HEK293 (cell line): ENCODE measurements at regions not wholly inside any gene's neighbourhood (a gene's known extent, or its start where the extent isn't known, plus 50 kb on each side); places are given as distances from the start of the nearest gene placed in this dataset.

Experiments used
- CTCF ChIA-PET: fragments of 350-600 bp; formaldehyde crosslinking; extraction: SDS; loops from one replicate; lab custom pipeline; 2021; ENCODE audit warnings: antibody characterized with exemption; lab: Yijun Ruan, JAX
- POLR2A ChIA-PET: fragments of 300-600 bp; formaldehyde crosslinking; extraction: SDS; loops from one replicate; lab custom pipeline; 2020; ENCODE audit warnings: antibody characterized with exemption, inconsistent platforms; lab: Yijun Ruan, JAX
- H3K27ac ChIP-seq: fragments of 200-500 bp; sonication (Bioruptor generic); 2 replicates; pipeline ENCODE4 v1.5.1; 2014; ENCODE audit warnings: low read depth, low read length, control low read depth, inconsistent platforms; ENCODE audit errors: extremely low read depth
- H3K36me3 ChIP-seq, 2 experiments: fragments of 200-500 bp in 1 of 2; sonication (Bioruptor generic) in 1 of 2; 1 replicate in 1 of 2; 2 replicates in 1 of 2; pipeline ENCODE4 v1.5.1; 2014 to 2017; ENCODE audit warnings: inconsistent platforms in 2 of 2, low read length in 2 of 2; ENCODE audit not compliant: control insufficient read depth in 2 of 2, insufficient read depth in 1 of 2
- H3K4me1 ChIP-seq: fragments of 200-500 bp; sonication (Bioruptor generic); 2 replicates; pipeline ENCODE4 v1.5.1; 2014; ENCODE audit warnings: mild to moderate bottlenecking, low read length, inconsistent platforms; ENCODE audit not compliant: control insufficient read depth, insufficient read depth
- H3K4me3 ChIP-seq: 2 replicates; pipeline ENCODE4 v1.5.1; 2011; ENCODE audit warnings: low read depth, mild to moderate bottlenecking, control low read depth, low read length, moderate library complexity
- H3K9me3 ChIP-seq: fragments of 200-500 bp; sonication (Bioruptor generic); 2 replicates; pipeline ENCODE4 v1.5.1; 2014; ENCODE audit warnings: low read depth, low read length, inconsistent platforms; ENCODE audit not compliant: control insufficient read depth, insufficient read depth
- KLF16 ChIP-seq: fragments of 450-650 bp; formaldehyde crosslinking; IDR thresholded peaks from 2 replicates; pipeline ENCODE4 v1.5.1; 2017; ENCODE audit warnings: missing biosample characterization, missing genetic modification characterization
- KLF8 ChIP-seq: fragments of 450-650 bp; formaldehyde crosslinking; IDR thresholded peaks from 2 replicates; pipeline ENCODE4 v1.5.1; 2016; ENCODE audit warnings: missing biosample characterization, missing genetic modification characterization
- SALL2 ChIP-seq: fragments of 450-650 bp; formaldehyde crosslinking; IDR thresholded peaks from 2 replicates; pipeline ENCODE4 v1.5.0; 2017; ENCODE audit warnings: missing biosample characterization, mild to moderate bottlenecking, missing genetic modification characterization, borderline replicate concordance
- TCF7L2 ChIP-seq: IDR thresholded peaks from 2 replicates; pipeline ENCODE4 v1.6.1; 2011; ENCODE audit warnings: low read depth, mild to moderate bottlenecking, inconsistent platforms, low read length, moderate library complexity, borderline replicate concordance
- ZFP41 ChIP-seq: fragments of 450-650 bp; formaldehyde crosslinking; IDR thresholded peaks from 2 replicates; pipeline ENCODE4 v1.5.1; 2016; ENCODE audit warnings: missing biosample characterization, missing genetic modification characterization, borderline replicate concordance
- ZNF112 ChIP-seq: fragments of 450-650 bp; formaldehyde crosslinking; IDR thresholded peaks from 2 replicates; pipeline ENCODE4 v1.5.0; 2017; ENCODE audit warnings: missing biosample characterization, missing genetic modification characterization
- ZNF114 ChIP-seq: fragments of 450-650 bp; formaldehyde crosslinking; IDR thresholded peaks from 2 replicates; pipeline ENCODE4 v1.5.0; 2017; ENCODE audit warnings: missing biosample characterization, missing genetic modification characterization
- ZNF184 ChIP-seq: fragments of 450-650 bp; IDR thresholded peaks from 2 replicates; pipeline ENCODE4 v1.5.1; 2018; ENCODE audit warnings: missing biosample characterization, mild to moderate bottlenecking, missing genetic modification characterization
- ZNF24 ChIP-seq: fragments of 450-650 bp; formaldehyde crosslinking; IDR thresholded peaks from 2 replicates; pipeline ENCODE4 v1.5.1; 2016; ENCODE audit warnings: missing biosample characterization, missing genetic modification characterization
- ZNF292 ChIP-seq: fragments of 450-650 bp; formaldehyde crosslinking; IDR thresholded peaks from 2 replicates; pipeline ENCODE4 v1.5.1; 2016; ENCODE audit warnings: low read depth, missing biosample characterization, missing genetic modification characterization, borderline replicate concordance
- ZNF324 ChIP-seq: fragments of 450-650 bp; formaldehyde crosslinking; IDR thresholded peaks from 2 replicates; pipeline ENCODE4 v1.5.1; 2016; ENCODE audit warnings: missing biosample characterization, missing genetic modification characterization
- ZNF341 ChIP-seq: fragments of 450-650 bp; formaldehyde crosslinking; IDR thresholded peaks from 2 replicates; pipeline ENCODE4; 2016; ENCODE audit warnings: low read depth, missing biosample characterization, missing genetic modification characterization
- ZNF426 ChIP-seq: fragments of 450-650 bp; formaldehyde crosslinking; IDR thresholded peaks from 2 replicates; pipeline ENCODE4 v1.5.1; 2017; ENCODE audit warnings: missing biosample characterization, missing genetic modification characterization, mild to moderate bottlenecking, inconsistent platforms, moderate library complexity
- ZNF473 ChIP-seq: fragments of 450-650 bp; formaldehyde crosslinking; IDR thresholded peaks from 2 replicates; pipeline ENCODE4 v1.5.1; 2017; ENCODE audit warnings: missing biosample characterization, missing genetic modification characterization
- ZNF560 ChIP-seq: fragments of 450-650 bp; formaldehyde crosslinking; IDR thresholded peaks from 2 replicates; pipeline ENCODE4 v1.5.1; 2017; ENCODE audit warnings: missing biosample characterization, missing genetic modification characterization, borderline replicate concordance
- ZNF561 ChIP-seq: fragments of 450-650 bp; IDR thresholded peaks from 2 replicates; pipeline ENCODE4 v1.5.1; 2018; ENCODE audit warnings: missing biosample characterization, missing genetic modification characterization, borderline replicate concordance
- ZNF585B ChIP-seq: fragments of 450-650 bp; formaldehyde crosslinking; IDR thresholded peaks from 2 replicates; pipeline ENCODE4 v1.5.1; 2016; ENCODE audit warnings: missing biosample characterization, missing genetic modification characterization
- ZNF624 ChIP-seq: fragments of 450-650 bp; formaldehyde crosslinking; IDR thresholded peaks from 2 replicates; pipeline ENCODE4 v1.5.1; 2017; ENCODE audit warnings: missing biosample characterization, missing genetic modification characterization
- ZNF777 ChIP-seq: fragments of 450-650 bp; formaldehyde crosslinking; IDR thresholded peaks from 2 replicates; pipeline ENCODE4 v1.5.1; 2017; ENCODE audit warnings: missing biosample characterization, missing genetic modification characterization, borderline replicate concordance
- ZNF791 ChIP-seq: fragments of 450-650 bp; formaldehyde crosslinking; IDR thresholded peaks from 2 replicates; pipeline ENCODE4 v1.5.1; 2016; ENCODE audit warnings: missing biosample characterization, missing genetic modification characterization
- TF ChIP-seq, protein P1 (sequence below): fragments of 450-650 bp; formaldehyde crosslinking; conservative IDR thresholded peaks from 2 replicates; pipeline ENCODE4 v1.5.1; 2016; ENCODE audit warnings: low read depth, missing biosample characterization, missing genetic modification characterization
- TF ChIP-seq, protein P2 (sequence below): fragments of 450-650 bp; formaldehyde crosslinking; IDR thresholded peaks from 2 replicates; pipeline ENCODE4 v1.5.1; 2017; ENCODE audit warnings: missing biosample characterization, missing genetic modification characterization
- TF ChIP-seq, protein P3 (sequence below): fragments of 450-650 bp; formaldehyde crosslinking; conservative IDR thresholded peaks from 2 replicates; pipeline ENCODE4 v1.5.1; 2016; ENCODE audit warnings: low read depth, missing biosample characterization, missing genetic modification characterization
- TF ChIP-seq, protein P4 (sequence below): fragments of 450-650 bp; formaldehyde crosslinking; IDR thresholded peaks from 2 replicates; pipeline ENCODE4 v1.5.1; 2016; ENCODE audit warnings: missing biosample characterization, missing genetic modification characterization

DNA sequence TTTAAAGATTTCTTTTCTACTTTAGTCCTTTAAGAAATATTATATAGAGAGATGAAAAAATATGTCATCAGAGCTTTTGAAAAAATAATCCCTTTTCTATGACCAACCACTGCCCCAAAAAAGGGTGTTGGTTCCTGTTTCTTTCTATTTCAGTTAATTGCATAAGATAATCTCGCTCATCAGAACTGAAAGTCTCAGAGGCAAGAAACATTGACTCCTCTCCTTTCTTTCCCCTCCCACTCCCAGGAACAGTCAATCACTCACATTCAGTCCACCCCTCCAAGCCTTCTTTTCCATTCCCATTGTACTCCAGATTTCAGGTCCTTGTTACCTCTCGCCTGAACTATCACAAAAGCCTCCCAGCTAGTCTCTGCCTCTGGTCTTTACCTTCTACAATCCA, 153.7 kb upstream of the ABI3BP start (continued):
- no peak for TF ChIP-seq ZNF585B (tag by site-specific recombination)
- no peak for TF ChIP-seq KLF16 (tag by site-specific recombination)
- no peak for TF ChIP-seq ZNF473
- TF ChIP-seq ZFP41 (tag by site-specific recombination): no peak

DNA sequence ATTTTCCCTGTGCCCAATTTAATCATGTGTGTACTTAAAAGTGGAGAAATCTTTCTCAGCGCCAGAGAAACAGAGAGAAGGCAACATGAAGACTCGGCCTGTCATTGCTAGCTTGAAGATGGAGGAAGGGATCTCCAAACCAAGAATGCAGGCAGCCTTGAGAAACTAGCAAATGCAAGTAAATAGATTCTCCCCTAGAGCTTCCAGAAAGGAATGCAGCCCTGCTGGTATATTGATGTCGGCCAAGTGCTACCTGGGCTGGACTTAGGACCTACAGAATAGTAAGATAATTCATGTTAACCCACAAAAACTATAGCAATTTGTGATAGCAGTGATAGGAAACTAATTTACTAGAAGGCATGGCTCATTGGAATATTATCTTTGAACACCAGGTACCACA, 150.9 kb upstream of the ABI3BP start:
- Histone ChIP-seq H3K9me3 (no peaks in the 10 kb centered on the region), H3K4me3 (no peak overlapping the region), H3K4me1 (no peaks in the 10 kb centered on the region), H3K27ac (no peak overlapping the region), H3K36me3 (no peaks in the 10 kb centered on the region)
- POLR2A ChIA-PET: no interaction called here
- CTCF ChIA-PET: interaction anchor here (0.7 kb wide), 1 partner anchor 52 kb away, joined by 3 read pairs; no protein-coding TSS in a partner anchor
- TF ChIP-seq, protein P1, sequence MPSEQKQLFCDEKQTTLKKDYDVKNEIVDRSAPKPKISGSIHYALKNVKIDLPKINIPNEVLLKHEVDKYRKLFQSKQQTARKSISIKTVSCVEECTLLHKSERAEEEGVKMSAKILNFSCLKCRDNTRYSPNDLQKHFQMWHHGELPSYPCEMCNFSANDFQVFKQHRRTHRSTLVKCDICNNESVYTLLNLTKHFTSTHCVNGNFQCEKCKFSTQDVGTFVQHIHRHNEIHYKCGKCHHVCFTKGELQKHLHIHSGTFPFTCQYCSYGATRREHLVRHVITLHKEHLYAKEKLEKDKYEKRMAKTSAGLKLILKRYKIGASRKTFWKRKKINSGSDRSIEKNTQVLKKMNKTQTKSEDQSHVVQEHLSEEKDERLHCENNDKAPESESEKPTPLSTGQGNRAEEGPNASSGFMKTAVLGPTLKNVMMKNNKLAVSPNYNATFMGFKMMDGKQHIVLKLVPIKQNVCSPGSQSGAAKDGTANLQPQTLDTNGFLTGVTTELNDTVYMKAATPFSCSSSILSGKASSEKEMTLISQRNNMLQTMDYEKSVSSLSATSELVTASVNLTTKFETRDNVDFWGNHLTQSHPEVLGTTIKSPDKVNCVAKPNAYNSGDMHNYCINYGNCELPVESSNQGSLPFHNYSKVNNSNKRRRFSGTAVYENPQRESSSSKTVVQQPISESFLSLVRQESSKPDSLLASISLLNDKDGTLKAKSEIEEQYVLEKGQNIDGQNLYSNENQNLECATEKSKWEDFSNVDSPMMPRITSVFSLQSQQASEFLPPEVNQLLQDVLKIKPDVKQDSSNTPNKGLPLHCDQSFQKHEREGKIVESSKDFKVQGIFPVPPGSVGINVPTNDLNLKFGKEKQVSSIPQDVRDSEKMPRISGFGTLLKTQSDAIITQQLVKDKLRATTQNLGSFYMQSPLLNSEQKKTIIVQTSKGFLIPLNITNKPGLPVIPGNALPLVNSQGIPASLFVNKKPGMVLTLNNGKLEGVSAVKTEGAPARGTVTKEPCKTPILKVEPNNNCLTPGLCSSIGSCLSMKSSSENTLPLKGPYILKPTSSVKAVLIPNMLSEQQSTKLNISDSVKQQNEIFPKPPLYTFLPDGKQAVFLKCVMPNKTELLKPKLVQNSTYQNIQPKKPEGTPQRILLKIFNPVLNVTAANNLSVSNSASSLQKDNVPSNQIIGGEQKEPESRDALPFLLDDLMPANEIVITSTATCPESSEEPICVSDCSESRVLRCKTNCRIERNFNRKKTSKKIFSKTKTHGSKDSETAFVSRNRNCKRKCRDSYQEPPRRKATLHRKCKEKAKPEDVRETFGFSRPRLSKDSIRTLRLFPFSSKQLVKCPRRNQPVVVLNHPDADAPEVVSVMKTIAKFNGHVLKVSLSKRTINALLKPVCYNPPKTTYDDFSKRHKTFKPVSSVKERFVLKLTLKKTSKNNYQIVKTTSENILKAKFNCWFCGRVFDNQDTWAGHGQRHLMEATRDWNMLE (tag by site-specific recombination): no peak
- TF ChIP-seq, protein P2, sequence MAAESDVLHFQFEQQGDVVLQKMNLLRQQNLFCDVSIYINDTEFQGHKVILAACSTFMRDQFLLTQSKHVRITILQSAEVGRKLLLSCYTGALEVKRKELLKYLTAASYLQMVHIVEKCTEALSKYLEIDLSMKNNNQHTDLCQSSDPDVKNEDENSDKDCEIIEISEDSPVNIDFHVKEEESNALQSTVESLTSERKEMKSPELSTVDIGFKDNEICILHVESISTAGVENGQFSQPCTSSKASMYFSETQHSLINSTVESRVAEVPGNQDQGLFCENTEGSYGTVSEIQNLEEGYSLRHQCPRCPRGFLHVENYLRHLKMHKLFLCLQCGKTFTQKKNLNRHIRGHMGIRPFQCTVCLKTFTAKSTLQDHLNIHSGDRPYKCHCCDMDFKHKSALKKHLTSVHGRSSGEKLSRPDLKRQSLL (tag by site-specific recombination): no peak
- TF ChIP-seq ZNF324 (no peak), ZNF777 (tag by site-specific recombination) (no peak), TCF7L2 (no peak), ZNF24 (no peak)

DNA sequence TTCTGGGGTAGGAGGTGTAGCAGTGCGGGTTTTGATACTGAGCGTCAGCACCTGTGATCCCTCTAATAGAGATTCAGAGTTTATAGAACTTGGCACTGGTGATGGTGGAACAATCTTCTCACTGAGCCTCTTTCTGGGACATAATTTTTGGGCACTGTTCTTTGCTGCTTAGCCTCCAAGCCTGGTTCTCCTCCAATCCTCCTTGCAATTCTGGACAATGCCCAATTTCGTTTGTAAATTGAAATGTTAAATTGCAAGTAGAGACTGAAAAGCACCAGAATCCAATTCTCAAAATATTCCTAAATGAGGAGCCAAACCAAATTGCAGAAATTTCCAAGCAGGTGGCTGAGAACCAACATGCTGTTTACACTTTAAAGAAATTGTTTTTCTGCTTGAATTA, 149.8 kb upstream of the ABI3BP start:
- CTCF ChIA-PET: no interaction called here
- H3K9me3 ChIP-seq: no peaks in the 10 kb centered on the region
- no peak for TF ChIP-seq ZNF560 (tag by site-specific recombination)
- TF ChIP-seq ZNF561: no peak
- TF ChIP-seq TCF7L2: no peak
- no peak for TF ChIP-seq ZNF791 (tag by site-specific recombination)
- TF ChIP-seq, protein P3, sequence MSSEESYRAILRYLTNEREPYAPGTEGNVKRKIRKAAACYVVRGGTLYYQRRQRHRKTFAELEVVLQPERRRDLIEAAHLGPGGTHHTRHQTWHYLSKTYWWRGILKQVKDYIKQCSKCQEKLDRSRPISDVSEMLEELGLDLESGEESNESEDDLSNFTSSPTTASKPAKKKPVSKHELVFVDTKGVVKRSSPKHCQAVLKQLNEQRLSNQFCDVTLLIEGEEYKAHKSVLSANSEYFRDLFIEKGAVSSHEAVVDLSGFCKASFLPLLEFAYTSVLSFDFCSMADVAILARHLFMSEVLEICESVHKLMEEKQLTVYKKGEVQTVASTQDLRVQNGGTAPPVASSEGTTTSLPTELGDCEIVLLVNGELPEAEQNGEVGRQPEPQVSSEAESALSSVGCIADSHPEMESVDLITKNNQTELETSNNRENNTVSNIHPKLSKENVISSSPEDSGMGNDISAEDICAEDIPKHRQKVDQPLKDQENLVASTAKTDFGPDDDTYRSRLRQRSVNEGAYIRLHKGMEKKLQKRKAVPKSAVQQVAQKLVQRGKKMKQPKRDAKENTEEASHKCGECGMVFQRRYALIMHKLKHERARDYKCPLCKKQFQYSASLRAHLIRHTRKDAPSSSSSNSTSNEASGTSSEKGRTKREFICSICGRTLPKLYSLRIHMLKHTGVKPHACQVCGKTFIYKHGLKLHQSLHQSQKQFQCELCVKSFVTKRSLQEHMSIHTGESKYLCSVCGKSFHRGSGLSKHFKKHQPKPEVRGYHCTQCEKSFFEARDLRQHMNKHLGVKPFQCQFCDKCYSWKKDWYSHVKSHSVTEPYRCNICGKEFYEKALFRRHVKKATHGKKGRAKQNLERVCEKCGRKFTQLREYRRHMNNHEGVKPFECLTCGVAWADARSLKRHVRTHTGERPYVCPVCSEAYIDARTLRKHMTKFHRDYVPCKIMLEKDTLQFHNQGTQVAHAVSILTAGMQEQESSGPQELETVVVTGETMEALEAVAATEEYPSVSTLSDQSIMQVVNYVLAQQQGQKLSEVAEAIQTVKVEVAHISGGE (tag by site-specific recombination): no peak
- TF ChIP-seq ZNF624 (tag by site-specific recombination): no peak
- no peak for TF ChIP-seq SALL2 (tag by site-specific recombination)
- TF ChIP-seq ZNF112 (tag by site-specific recombination): no peak
- no peak for TF ChIP-seq ZNF114 (tag by site-specific recombination)
- TF ChIP-seq ZNF341 (tag by site-specific recombination): no peak
- TF ChIP-seq ZNF292: no peak
- TF ChIP-seq ZNF426 (tag by site-specific recombination): no peak
- TF ChIP-seq, protein P4, sequence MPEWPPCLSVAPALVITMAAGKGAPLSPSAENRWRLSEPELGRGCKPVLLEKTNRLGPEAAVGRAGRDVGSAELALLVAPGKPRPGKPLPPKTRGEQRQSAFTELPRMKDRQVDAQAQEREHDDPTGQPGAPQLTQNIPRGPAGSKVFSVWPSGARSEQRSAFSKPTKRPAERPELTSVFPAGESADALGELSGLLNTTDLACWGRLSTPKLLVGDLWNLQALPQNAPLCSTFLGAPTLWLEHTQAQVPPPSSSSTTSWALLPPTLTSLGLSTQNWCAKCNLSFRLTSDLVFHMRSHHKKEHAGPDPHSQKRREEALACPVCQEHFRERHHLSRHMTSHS: no peak
- no peak for TF ChIP-seq KLF8 (tag by site-specific recombination)
- no peak for TF ChIP-seq ZNF184
- TF ChIP-seq, all 188 proteins: peak for 0
- no peaks in the 10 kb centered on the region for H3K36me3 ChIP-seq
- H3K27ac ChIP-seq: no peak overlapping the region
- POLR2A ChIA-PET: no interaction called here
- H3K4me1 ChIP-seq: no peaks in the 10 kb centered on the region
- H3K4me3 ChIP-seq: no peak overlapping the region
